ENCODE measurements at regions not wholly inside any gene's neighbourhood (a gene's known extent, or its start where the extent isn't known, plus 50 kb on each side); places are given as distances from the start of the nearest gene placed in this dataset.

GRCh38 chr1:195886000-195886399, 722.2 kb downstream of the KCNT2 start:
- TF ChIP-seq CTCF (IDR thresholded peaks at IDR 0.05; ENCODE audit: low read length) (peak; percentile 46; the same call in 1 of the 2 replicates), EZH2 (IDR thresholded peaks at IDR 0.05; ENCODE audit: borderline replicate concordance, low read length) (no peak)
- H3K27me3 ChIP-seq (ENCODE audit: insufficient read depth, low read length), result no peaks in the 10 kb centered on the region

GRCh38 chr1:195878478-195878877, 729.8 kb downstream of the KCNT2 start:
- no peak overlapping the region for H3K27ac ChIP-seq (ENCODE audit: low read depth, low read length, poor library complexity, severe bottlenecking)
- H3K9me3 ChIP-seq (ENCODE audit: low read length), result no peaks in the 10 kb centered on the region
- H3K9ac ChIP-seq (ENCODE audit: low read length), result no peak overlapping the region
- H3K79me2 ChIP-seq (ENCODE audit: insufficient read depth, low read length), result no peaks in the 10 kb centered on the region
- no peaks in the 10 kb centered on the region for H3K4me1 ChIP-seq (ENCODE audit: insufficient read depth, low read length, severe bottlenecking)
- no peaks in the 10 kb centered on the region for H3K27me3 ChIP-seq (ENCODE audit: insufficient read depth, low read length)
- H3K4me2 ChIP-seq (ENCODE audit: low read length), result no peak overlapping the region
- H4K20me1 ChIP-seq (ENCODE audit: insufficient read depth, low read length), result no peaks in the 10 kb centered on the region
- no peak overlapping the region for H2AFZ ChIP-seq (ENCODE audit: low read length)
- no peaks in the 10 kb centered on the region for H3F3A ChIP-seq (ENCODE audit: insufficient read depth, low read length)
- H3K36me3 ChIP-seq (ENCODE audit: insufficient read depth, low read length), result no peaks in the 10 kb centered on the region
- no peak overlapping the region for H3K4me3 ChIP-seq (ENCODE audit: low read depth, low read length, poor library complexity, severe bottlenecking)
- TF ChIP-seq CTCF (IDR thresholded peaks at IDR 0.05; ENCODE audit: low read length) (no peak), EZH2 (IDR thresholded peaks at IDR 0.05; ENCODE audit: borderline replicate concordance, low read length) (no peak)
- no peaks in the 10 kb centered on the region for H3K9me2 ChIP-seq (ENCODE audit: low read depth, low read length)

More at GRCh38 chr1:195886000-195886399, 722.2 kb downstream of the KCNT2 start:
- no peak overlapping the region for H3K4me2 ChIP-seq (ENCODE audit: low read length)
- H3K9me3 ChIP-seq (ENCODE audit: low read length), result no peaks in the 10 kb centered on the region
- no peaks in the 10 kb centered on the region for H4K20me1 ChIP-seq (ENCODE audit: insufficient read depth, low read length)
- H3K4me1 ChIP-seq (ENCODE audit: insufficient read depth, low read length, severe bottlenecking), result no peaks in the 10 kb centered on the region
- H2AFZ ChIP-seq (ENCODE audit: low read length), result no peak overlapping the region
- no peaks in the 10 kb centered on the region for H3K36me3 ChIP-seq (ENCODE audit: insufficient read depth, low read length)
- no peak overlapping the region for H3K4me3 ChIP-seq (ENCODE audit: low read depth, low read length, poor library complexity, severe bottlenecking)
- H3K9ac ChIP-seq (ENCODE audit: low read length), result no peak overlapping the region
- no peak overlapping the region for H3K27ac ChIP-seq (ENCODE audit: low read depth, low read length, poor library complexity, severe bottlenecking)
- no peaks in the 10 kb centered on the region for H3K9me2 ChIP-seq (ENCODE audit: low read depth, low read length)
- H3K79me2 ChIP-seq (ENCODE audit: insufficient read depth, low read length), result no peaks in the 10 kb centered on the region
- H3F3A ChIP-seq (ENCODE audit: insufficient read depth, low read length), result no peaks in the 10 kb centered on the region

- Histone ChIP-seq H4K20me1 (ENCODE audit: insufficient read depth, low read length) (no peaks in the 10 kb centered on the region), H3K4me3 (ENCODE audit: low read depth, low read length, poor library complexity, severe bottlenecking) (no peak overlapping the region), H3K36me3 (ENCODE audit: insufficient read depth, low read length) (no peaks in the 10 kb centered on the region), H2AFZ (ENCODE audit: low read length) (no peak overlapping the region), H3K9ac (ENCODE audit: low read length) (no peak overlapping the region), H3K27me3 (ENCODE audit: insufficient read depth, low read length) (no peaks in the 10 kb centered on the region), H3F3A (ENCODE audit: insufficient read depth, low read length) (no peaks in the 10 kb centered on the region), H3K9me2 (ENCODE audit: low read depth, low read length) (no peaks in the 10 kb centered on the region), H3K4me1 (ENCODE audit: insufficient read depth, low read length, severe bottlenecking) (no peaks in the 10 kb centered on the region), H3K4me2 (ENCODE audit: low read length) (no peak overlapping the region), H3K27ac (ENCODE audit: low read depth, low read length, poor library complexity, severe bottlenecking) (no peak overlapping the region), H3K9me3 (ENCODE audit: low read length) (no peaks in the 10 kb centered on the region), H3K79me2 (ENCODE audit: insufficient read depth, low read length) (no peaks in the 10 kb centered on the region)
- TF ChIP-seq EZH2 (IDR thresholded peaks at IDR 0.05; ENCODE audit: borderline replicate concordance, low read length) (no peak), CTCF (IDR thresholded peaks at IDR 0.05; ENCODE audit: low read length) (no peak)
These were observed 731.4 kb downstream of the KCNT2 start for GRCh38 chr1:195876792-195877191.
